HL-60 (cell line): ENCODE measurements at regions not wholly inside any gene's neighbourhood (a gene's known extent, or its start where the extent isn't known, plus 50 kb on each side); places are given as distances from the start of the nearest gene placed in this dataset.

Experiments
- DNase-seq, 2 experiments: peaks; one replicate each; pipeline ENCODE4 v3.0.0-alpha.2; 2010 to 2020; ENCODE audit warnings: low read depth in 1 of 2, low spot score in 1 of 2
- H3K27ac ChIP-seq: fragments of 250-450 bp; sonication (Bioruptor Pico); replicated peaks from 2 replicates; pipeline ENCODE4 v1.5.1; 2020; ENCODE audit warnings: mild to moderate bottlenecking, moderate library complexity
- H3K27me3 ChIP-seq: fragments of 250-450 bp; sonication (Bioruptor Pico); 2 replicates; pipeline ENCODE4 v1.5.1; 2021; ENCODE audit warnings: mild to moderate bottlenecking, moderate library complexity; ENCODE audit not compliant: insufficient read depth, poor library complexity, severe bottlenecking
- H3K4me3 ChIP-seq: replicated peaks from 2 replicates; pipeline ENCODE4 v1.5.1; 2011; ENCODE audit warnings: mild to moderate bottlenecking, control low read depth, low read length; ENCODE audit not compliant: insufficient read depth
- GABPA ChIP-seq: IDR thresholded peaks from 2 replicates; pipeline ENCODE4 v1.6.1; 2012; ENCODE audit warnings: low read depth
- POLR2AphosphoS5 ChIP-seq: IDR thresholded peaks from 2 replicates; pipeline ENCODE4 v1.6.1; 2012; ENCODE audit warnings: low read depth
- SPI1 ChIP-seq: IDR thresholded peaks from 2 replicates; pipeline ENCODE4 v1.6.1; 2012; ENCODE audit warnings: low read depth, mild to moderate bottlenecking, borderline replicate concordance
- TF ChIP-seq, protein P1 (sequence below): IDR thresholded peaks from one replicate; pipeline ENCODE4 v1.5.1; 2011; ENCODE audit warnings: low read length, control low read depth, inconsistent platforms; ENCODE audit not compliant: insufficient read depth
- TF ChIP-seq, protein P2 (sequence below): IDR thresholded peaks from 2 replicates; pipeline ENCODE4 v1.6.1; 2012; ENCODE audit warnings: low read depth; ENCODE audit not compliant: insufficient replicate concordance

DNA sequence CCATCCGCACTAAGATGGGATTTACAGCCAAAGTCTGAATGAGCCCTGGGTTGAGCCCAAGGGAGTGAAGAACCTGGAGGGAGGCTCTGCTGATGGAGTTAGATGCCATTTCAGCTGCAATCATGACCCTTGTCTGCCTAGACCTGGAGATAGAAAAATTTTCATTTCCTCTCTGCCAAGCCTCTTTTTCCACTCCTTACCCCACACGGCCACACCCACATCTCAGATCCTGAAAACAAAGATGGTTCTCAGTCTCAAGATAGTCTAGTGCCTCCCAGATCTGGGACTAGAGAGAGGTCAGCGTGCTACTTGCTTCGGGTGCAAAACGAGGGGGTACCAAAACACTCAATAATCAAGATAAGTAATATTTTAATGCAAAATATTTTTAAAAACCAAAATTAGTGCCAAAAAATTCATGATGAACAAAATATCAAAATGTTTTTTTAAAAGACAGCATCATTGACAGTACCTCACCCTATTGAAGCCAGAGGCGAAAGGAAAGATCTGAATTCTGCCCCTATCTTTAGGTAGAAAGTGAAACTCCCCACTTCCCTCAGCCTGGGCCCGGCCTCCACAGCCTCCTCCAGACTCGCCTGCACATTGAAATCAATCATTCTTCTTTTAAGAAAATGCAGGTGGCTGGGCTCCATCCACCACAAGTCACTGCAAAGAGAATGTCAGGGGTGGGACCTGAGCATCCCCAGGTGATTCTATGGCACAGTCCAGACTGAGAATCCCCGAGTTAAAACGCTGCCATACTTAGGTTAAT lies 57.8 kb upstream of the GPR45 start:
- Histone ChIP-seq H3K27me3 (no peaks in the 10 kb centered on the region), H3K4me3 (no peak overlapping the region), H3K27ac (no peak overlapping the region)
- TF ChIP-seq GABPA = no peak
- no peak for TF ChIP-seq SPI1
- TF ChIP-seq, protein P1, sequence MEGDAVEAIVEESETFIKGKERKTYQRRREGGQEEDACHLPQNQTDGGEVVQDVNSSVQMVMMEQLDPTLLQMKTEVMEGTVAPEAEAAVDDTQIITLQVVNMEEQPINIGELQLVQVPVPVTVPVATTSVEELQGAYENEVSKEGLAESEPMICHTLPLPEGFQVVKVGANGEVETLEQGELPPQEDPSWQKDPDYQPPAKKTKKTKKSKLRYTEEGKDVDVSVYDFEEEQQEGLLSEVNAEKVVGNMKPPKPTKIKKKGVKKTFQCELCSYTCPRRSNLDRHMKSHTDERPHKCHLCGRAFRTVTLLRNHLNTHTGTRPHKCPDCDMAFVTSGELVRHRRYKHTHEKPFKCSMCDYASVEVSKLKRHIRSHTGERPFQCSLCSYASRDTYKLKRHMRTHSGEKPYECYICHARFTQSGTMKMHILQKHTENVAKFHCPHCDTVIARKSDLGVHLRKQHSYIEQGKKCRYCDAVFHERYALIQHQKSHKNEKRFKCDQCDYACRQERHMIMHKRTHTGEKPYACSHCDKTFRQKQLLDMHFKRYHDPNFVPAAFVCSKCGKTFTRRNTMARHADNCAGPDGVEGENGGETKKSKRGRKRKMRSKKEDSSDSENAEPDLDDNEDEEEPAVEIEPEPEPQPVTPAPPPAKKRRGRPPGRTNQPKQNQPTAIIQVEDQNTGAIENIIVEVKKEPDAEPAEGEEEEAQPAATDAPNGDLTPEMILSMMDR = no peak
- no peak for TF ChIP-seq POLR2AphosphoS5
- TF ChIP-seq, protein P2, sequence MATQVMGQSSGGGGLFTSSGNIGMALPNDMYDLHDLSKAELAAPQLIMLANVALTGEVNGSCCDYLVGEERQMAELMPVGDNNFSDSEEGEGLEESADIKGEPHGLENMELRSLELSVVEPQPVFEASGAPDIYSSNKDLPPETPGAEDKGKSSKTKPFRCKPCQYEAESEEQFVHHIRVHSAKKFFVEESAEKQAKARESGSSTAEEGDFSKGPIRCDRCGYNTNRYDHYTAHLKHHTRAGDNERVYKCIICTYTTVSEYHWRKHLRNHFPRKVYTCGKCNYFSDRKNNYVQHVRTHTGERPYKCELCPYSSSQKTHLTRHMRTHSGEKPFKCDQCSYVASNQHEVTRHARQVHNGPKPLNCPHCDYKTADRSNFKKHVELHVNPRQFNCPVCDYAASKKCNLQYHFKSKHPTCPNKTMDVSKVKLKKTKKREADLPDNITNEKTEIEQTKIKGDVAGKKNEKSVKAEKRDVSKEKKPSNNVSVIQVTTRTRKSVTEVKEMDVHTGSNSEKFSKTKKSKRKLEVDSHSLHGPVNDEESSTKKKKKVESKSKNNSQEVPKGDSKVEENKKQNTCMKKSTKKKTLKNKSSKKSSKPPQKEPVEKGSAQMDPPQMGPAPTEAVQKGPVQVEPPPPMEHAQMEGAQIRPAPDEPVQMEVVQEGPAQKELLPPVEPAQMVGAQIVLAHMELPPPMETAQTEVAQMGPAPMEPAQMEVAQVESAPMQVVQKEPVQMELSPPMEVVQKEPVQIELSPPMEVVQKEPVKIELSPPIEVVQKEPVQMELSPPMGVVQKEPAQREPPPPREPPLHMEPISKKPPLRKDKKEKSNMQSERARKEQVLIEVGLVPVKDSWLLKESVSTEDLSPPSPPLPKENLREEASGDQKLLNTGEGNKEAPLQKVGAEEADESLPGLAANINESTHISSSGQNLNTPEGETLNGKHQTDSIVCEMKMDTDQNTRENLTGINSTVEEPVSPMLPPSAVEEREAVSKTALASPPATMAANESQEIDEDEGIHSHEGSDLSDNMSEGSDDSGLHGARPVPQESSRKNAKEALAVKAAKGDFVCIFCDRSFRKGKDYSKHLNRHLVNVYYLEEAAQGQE = no peak
- no peak for DNase-seq

DNA sequence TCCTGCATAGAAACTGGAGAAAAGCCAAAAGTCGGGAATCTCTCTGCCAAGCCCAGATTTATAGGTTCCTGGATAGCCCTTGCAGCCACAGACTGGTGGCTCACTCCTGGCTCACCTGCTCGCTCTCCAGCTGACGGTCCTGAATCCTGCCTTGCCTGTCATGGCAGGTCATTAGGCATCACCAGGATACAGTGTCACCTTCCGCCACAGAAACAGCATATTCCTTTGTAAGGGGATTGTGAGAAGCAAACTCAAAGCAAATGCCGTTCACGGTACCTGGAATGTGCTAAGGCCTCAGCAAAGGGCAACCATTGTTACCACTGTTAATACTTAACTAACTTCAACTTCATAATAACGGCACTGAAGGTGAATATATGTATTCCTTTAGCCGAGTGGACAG lies 57.1 kb upstream of the GPR45 start:
- no peak overlapping the region for H3K4me3 ChIP-seq
- H3K27me3 ChIP-seq = no peaks in the 10 kb centered on the region
- no peak for TF ChIP-seq POLR2AphosphoS5
- no peak for TF ChIP-seq GABPA
- no peak for DNase-seq
- H3K27ac ChIP-seq = no peak overlapping the region

DNA sequence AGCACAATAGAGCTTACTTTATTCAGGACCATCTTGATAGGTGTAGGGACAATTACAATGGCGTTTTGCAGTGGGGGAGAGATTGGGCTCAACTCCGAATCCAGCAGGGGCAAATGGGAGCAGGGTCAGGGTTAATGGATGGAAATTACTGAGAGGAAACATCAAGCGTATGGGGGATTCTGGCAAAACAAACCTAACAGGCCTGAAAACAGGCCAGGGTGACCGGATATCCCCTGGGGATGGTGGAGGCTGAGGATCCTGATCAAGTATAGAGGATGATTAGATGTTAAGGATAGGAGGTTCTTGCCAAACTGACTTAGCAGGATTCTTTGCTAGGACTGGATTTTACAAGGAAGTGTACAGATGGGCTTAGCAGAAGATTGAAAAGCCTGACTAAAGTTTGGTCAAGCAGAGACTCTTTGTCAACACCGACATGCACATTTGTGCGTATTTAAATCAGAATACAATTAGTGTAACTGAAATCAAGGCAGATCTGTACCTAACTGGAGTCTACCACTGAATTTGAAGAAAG lies 54.5 kb upstream of the GPR45 start:
- no peaks in the 10 kb centered on the region for H3K27me3 ChIP-seq
- no peak overlapping the region for H3K4me3 ChIP-seq
- no peak overlapping the region for H3K27ac ChIP-seq
- no peak for DNase-seq
- TF ChIP-seq, protein P2 = no peak
- TF ChIP-seq, protein P1 = no peak
- no peak for TF ChIP-seq GABPA
- no peak for TF ChIP-seq SPI1
- no peak for TF ChIP-seq POLR2AphosphoS5

DNA sequence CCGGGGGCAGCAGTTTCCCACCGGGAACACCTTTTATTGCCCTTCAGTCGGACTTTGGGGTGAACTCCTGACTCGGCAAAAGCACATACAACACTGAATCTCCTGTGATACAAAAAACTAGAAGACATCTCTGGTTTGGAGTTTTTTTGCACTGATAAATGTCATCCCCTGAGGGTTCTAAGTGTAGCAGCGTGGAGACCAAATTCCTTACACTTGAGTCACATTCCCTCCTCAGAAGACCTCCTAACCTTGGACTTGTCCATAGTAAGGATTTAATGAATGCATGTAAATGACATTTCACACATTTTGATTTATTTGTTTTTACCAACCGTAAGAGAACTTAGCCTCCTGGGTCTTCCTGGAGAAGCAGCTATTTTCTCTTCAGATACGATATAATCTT lies 54.0 kb upstream of the GPR45 start:
- Histone ChIP-seq H3K4me3 (no peak overlapping the region), H3K27me3 (no peaks in the 10 kb centered on the region), H3K27ac (no peak overlapping the region)
- no peak for TF ChIP-seq GABPA
- TF ChIP-seq, protein P1 = no peak
- TF ChIP-seq, protein P2 = no peak
- TF ChIP-seq SPI1 = no peak
- TF ChIP-seq POLR2AphosphoS5 = no peak
- no peak for DNase-seq
